ENCODE measurements at regions not wholly inside any gene's neighbourhood (a gene's known extent, or its start where the extent isn't known, plus 50 kb on each side); places are given as distances from the start of the nearest gene placed in this dataset.

DNA sequence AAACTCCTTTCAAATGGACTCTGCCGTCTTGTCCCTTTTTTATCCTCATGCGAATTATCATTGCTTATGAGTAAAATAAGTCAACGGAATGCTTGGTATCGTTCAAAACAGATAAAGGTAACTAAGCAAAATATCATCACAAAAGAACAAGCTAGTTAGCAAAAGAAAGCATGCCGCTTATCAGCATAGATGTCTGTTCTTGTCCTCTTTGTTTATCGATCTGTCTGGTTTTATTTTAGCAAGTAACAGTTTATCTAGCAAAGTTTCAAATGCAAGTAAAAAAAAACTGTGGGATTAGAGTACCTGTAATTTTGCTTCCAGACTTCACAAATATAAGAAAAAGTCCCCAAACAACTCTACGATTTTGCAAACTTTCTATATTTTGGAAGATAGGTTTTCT lies 561.5 kb downstream of the USP25 start:
- ATAC-seq (ENCODE audit: low read depth), result no peak
- Histone ChIP-seq H3K9me3 (ENCODE audit: severe bottlenecking) (no peaks in the 10 kb centered on the region), H3K27me3 (ENCODE audit: insufficient read depth, poor library complexity, severe bottlenecking) (peaks cover 5% of the 10 kb centered on the region), H3K4me3 (ENCODE audit: severe bottlenecking) (no peak overlapping the region), H3K4me1 (ENCODE audit: insufficient read depth, poor library complexity, severe bottlenecking) (no peaks in the 10 kb centered on the region), H3K36me3 (ENCODE audit: low read depth) (no peaks in the 10 kb centered on the region), H3K27ac (ENCODE audit: poor library complexity, severe bottlenecking) (no peak overlapping the region)
- TF ChIP-seq CTCF (IDR thresholded peaks at IDR 0.05; ENCODE audit: poor library complexity, severe bottlenecking), result no peak
- no peak for DNase-seq (ENCODE audit: low spot score)

GRCh38 chr21:16294128-16294527 lies 564.3 kb downstream of the USP25 start:
- no peaks in the 10 kb centered on the region for H3K36me3 ChIP-seq (ENCODE audit: low read depth)
- no peak overlapping the region for H3K4me3 ChIP-seq (ENCODE audit: severe bottlenecking)

GRCh38 chr21:16302851-16303282 lies 573.1 kb downstream of the USP25 start:
- ATAC-seq (ENCODE audit: low read depth), result no peak
- Histone ChIP-seq H3K4me1 (ENCODE audit: insufficient read depth, poor library complexity, severe bottlenecking) (no peaks in the 10 kb centered on the region), H3K27ac (ENCODE audit: poor library complexity, severe bottlenecking) (no peak overlapping the region)

More at GRCh38 chr21:16294128-16294527, 564.3 kb downstream of the USP25 start:
- Histone ChIP-seq H3K9me3 (ENCODE audit: severe bottlenecking) (no peaks in the 10 kb centered on the region), H3K4me1 (ENCODE audit: insufficient read depth, poor library complexity, severe bottlenecking) (no peaks in the 10 kb centered on the region), H3K27ac (ENCODE audit: poor library complexity, severe bottlenecking) (no peak overlapping the region), H3K27me3 (ENCODE audit: insufficient read depth, poor library complexity, severe bottlenecking) (no peaks in the 10 kb centered on the region)
- TF ChIP-seq CTCF (IDR thresholded peaks at IDR 0.05; ENCODE audit: poor library complexity, severe bottlenecking), result no peak
- ATAC-seq (ENCODE audit: low read depth) (no peak), DNase-seq (ENCODE audit: low spot score) (no peak)

DNA sequence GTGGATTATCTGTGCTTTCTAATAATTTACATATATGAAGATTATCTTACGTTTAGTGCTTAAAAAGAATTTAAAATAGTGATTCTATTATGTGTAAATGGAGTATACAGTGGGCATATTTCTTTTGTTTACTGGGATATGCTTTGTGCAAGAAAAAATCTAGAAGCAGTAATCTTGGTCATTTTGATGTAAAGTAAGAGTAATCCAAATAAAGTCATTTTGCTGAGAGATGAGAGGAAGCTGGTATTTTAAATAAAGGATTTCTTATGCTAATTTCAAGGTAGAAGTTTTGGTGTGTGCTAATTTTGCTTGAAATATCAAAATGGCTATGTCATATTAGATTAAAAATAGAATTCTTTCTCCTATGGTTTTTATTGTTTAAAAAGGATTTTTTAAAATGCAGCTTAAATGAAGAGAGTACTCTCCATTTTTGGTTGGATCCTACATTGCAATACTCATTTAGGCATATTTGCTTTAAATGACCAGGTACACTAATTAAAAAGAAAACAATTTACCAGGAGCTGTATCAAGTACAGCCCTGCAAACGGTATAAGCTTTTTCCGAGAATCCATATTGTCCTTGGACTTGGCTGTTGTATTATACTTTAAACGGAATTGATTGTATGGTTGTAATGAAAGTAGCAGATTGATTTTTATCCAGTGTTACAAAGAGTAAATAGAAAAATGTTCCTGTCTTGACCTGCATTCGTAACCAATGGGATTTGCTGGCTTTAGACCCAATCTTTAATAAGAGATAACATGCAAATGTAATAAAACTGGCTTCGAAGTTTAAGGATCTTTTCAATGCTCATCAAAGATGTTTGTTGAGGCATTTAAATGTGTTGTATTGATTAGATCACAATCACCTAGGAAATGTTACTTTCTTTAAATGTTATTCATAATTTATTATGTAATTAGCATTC lies 574.7 kb downstream of the USP25 start:
- peaks cover 22% of the 10 kb centered on the region for H3K27me3 ChIP-seq (ENCODE audit: insufficient read depth, poor library complexity, severe bottlenecking)
- ATAC-seq (ENCODE audit: low read depth) (no peak), DNase-seq (ENCODE audit: low spot score) (no peak)
- H3K4me3 ChIP-seq (ENCODE audit: severe bottlenecking), result no peak overlapping the region
- TF ChIP-seq CTCF (IDR thresholded peaks at IDR 0.05; ENCODE audit: poor library complexity, severe bottlenecking), result no peak
- H3K36me3 ChIP-seq (ENCODE audit: low read depth), result no peaks in the 10 kb centered on the region
- H3K4me1 ChIP-seq (ENCODE audit: insufficient read depth, poor library complexity, severe bottlenecking), result no peaks in the 10 kb centered on the region
- H3K27ac ChIP-seq (ENCODE audit: poor library complexity, severe bottlenecking), result no peak overlapping the region
- no peaks in the 10 kb centered on the region for H3K9me3 ChIP-seq (ENCODE audit: severe bottlenecking)

More at GRCh38 chr21:16302851-16303282, 573.1 kb downstream of the USP25 start:
- Histone ChIP-seq H3K9me3 (ENCODE audit: severe bottlenecking) (no peaks in the 10 kb centered on the region), H3K27me3 (ENCODE audit: insufficient read depth, poor library complexity, severe bottlenecking) (peaks cover 16% of the 10 kb centered on the region), H3K36me3 (ENCODE audit: low read depth) (no peaks in the 10 kb centered on the region), H3K4me3 (ENCODE audit: severe bottlenecking) (no peak overlapping the region)
- DNase-seq (ENCODE audit: low spot score), result no peak
- TF ChIP-seq CTCF (IDR thresholded peaks at IDR 0.05; ENCODE audit: poor library complexity, severe bottlenecking), result no peak

DNA sequence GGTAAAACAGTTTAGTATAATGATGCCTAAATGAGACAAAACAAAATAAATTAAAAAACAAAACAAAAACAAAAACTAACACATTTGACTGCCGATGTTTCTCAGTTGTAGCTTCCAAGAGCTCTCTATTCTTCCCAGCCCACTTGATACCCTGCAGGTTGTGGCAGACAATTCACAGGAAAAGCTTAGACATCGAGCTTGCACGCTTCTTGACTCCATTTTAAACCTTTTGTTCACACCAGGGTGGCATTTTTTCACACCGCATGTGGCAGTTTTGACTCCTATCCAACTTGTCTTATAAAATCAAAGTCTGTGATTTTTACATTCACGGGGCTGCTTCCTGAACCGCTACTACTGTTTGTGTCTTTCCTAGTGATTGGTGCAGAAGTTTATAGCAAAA lies 575.9 kb downstream of the USP25 start:
- no peaks in the 10 kb centered on the region for H3K36me3 ChIP-seq (ENCODE audit: low read depth)
- no peaks in the 10 kb centered on the region for H3K4me1 ChIP-seq (ENCODE audit: insufficient read depth, poor library complexity, severe bottlenecking)
- no peak overlapping the region for H3K27ac ChIP-seq (ENCODE audit: poor library complexity, severe bottlenecking)
- no peaks in the 10 kb centered on the region for H3K9me3 ChIP-seq (ENCODE audit: severe bottlenecking)
- ATAC-seq (ENCODE audit: low read depth) (no peak), DNase-seq (ENCODE audit: low spot score) (no peak)
- no peak overlapping the region for H3K4me3 ChIP-seq (ENCODE audit: severe bottlenecking)
- no peak for TF ChIP-seq CTCF (IDR thresholded peaks at IDR 0.05; ENCODE audit: poor library complexity, severe bottlenecking)
- H3K27me3 ChIP-seq (ENCODE audit: insufficient read depth, poor library complexity, severe bottlenecking), result peaks cover 22% of the 10 kb centered on the region

Data from RWPE2 (cell line).